ENCODE measurements at regions not wholly inside any gene's neighbourhood (a gene's known extent, or its start where the extent isn't known, plus 50 kb on each side); places are given as distances from the start of the nearest gene placed in this dataset.

- DNase-seq (ENCODE audit: insufficient read length, low spot score): no peak
- no peak for FAIRE-seq
- TF ChIP-seq CTCF (IDR thresholded peaks at IDR 0.05; ENCODE audit: insufficient read depth, missing control alignments): no peak
Measured at GRCh38 chr5:34497470-34497808, 158.7 kb upstream of the RAI14 start.

DNA sequence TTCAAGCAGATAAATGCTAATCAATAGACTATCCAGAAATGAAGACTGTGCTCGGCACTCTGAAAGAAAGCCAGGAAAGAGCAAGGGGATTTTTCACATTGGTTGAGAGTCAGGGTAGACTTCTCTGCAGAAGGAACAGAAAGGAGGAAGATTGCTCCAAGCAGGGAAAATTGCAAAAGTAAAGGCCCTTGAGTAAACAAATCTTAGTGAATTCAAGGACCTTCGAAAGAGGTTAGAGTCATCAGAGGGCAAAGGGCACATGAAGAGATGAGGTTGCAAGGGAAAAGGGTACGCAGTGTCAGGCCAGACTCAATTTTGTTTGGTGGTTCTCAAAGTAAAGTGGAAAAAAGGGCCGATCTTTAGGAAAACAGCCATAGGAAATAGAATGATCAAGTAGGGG lies 157.6 kb upstream of the RAI14 start:
- DNase-seq (ENCODE audit: insufficient read length, low spot score) (no peak), FAIRE-seq (no peak)
- no peak for TF ChIP-seq CTCF (IDR thresholded peaks at IDR 0.05; ENCODE audit: insufficient read depth, missing control alignments)

DNA sequence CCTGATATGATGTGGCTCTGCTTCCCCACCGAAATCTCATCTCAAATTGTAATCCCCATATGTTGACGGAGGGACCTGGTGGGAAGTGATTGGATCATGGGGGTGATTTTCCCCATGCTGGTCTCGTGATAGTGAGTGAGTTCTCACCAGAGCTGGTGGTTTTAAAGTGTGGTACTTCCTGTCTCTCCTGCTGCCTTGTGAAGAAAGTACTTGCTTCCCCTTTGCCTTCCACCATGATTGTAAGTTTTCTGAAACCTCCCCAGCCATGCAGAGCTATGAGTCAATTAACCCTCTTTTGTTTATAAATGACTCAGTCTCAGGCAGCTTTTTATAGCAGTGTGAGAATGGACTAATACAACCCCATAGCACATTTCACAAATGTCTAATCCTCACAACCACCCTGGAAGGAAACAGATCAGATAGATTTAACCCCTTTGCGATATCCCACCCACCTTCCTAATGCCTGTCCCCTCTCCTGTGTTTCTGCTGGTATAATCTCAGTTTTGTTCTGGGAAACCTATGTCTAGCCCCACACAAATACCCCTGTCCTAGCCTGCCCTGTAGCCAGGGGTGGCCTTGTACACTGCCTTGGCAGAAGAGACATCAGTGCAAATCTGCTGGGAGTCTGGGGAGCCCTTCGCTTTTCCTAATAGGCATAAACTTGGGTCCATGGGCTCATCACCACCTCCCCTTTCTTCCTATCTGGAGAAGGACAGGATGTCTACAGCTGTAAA lies 157.0 kb upstream of the RAI14 start:
- no peak for TF ChIP-seq CTCF (IDR thresholded peaks at IDR 0.05; ENCODE audit: insufficient read depth, missing control alignments)
- DNase-seq (ENCODE audit: insufficient read length, low spot score) (no peak), FAIRE-seq (no peak)

DNA sequence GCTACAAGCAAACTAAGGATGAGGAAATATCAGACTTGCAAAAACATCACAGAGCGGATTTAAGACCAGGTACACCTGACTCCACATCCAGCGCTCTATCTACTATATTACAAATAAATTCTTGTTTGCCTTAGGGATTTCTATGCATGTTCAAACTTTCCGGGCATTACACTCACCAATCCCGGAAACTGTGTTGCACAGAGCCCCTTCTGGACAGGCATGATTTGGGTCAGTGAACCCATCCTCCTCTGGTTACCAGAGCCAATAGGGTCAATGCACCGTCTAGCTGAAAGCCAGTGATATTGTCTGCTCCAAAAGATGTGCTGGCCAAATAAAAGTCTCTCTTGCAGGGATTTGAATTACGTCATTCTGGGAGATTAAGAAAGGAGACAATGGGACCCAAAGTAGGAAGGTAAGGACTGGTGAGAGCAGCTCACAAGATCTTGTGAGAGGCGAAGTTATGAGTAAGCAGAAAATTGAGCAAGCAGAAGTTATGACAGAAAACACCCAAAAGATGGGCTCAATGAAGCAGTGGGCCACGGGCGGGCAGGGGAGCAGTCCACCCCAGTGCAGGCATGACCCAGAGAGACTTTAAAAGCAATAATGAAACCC lies 155.8 kb upstream of the RAI14 start:
- FAIRE-seq (no peak), DNase-seq (ENCODE audit: insufficient read length, low spot score) (no peak)
- TF ChIP-seq CTCF (IDR thresholded peaks at IDR 0.05; ENCODE audit: insufficient read depth, missing control alignments): no peak

DNA sequence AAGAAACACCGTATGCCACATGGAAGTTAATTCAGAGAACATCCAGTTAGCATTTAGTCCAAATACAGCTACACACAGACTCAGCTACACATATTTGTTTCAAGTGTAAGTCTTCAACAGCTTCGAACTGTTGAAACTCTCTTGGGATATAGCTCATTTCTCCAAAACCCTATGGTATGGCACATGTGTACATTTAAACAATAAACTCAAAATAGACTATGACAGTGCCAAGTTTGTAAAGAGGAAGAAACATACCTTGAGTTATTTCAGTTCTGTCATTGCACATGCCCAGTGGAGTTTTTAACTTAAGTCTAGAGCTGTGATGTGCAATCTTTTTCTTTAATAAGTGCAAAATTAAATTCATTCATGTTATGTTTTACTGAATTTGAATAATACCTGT lies 155.1 kb upstream of the RAI14 start:
- no peak for DNase-seq (ENCODE audit: insufficient read length, low spot score)
- no peak for TF ChIP-seq CTCF (IDR thresholded peaks at IDR 0.05; ENCODE audit: insufficient read depth, missing control alignments)
- no peak for FAIRE-seq

- no peak for TF ChIP-seq CTCF (IDR thresholded peaks at IDR 0.05; ENCODE audit: insufficient read depth, missing control alignments)
- FAIRE-seq: no peak
- no peak for DNase-seq (ENCODE audit: insufficient read length, low spot score)
Measured at GRCh38 chr5:34501840-34502239, 154.3 kb upstream of the RAI14 start.

- TF ChIP-seq CTCF (IDR thresholded peaks at IDR 0.05; ENCODE audit: insufficient read depth, missing control alignments): no peak
- FAIRE-seq (no peak), DNase-seq (ENCODE audit: insufficient read length, low spot score) (no peak)
Measured at GRCh38 chr5:34502581-34502980, 153.5 kb upstream of the RAI14 start.
